HepG2 (cell line): ENCODE measurements at regions not wholly inside any gene's neighbourhood (a gene's known extent, or its start where the extent isn't known, plus 50 kb on each side); places are given as distances from the start of the nearest gene placed in this dataset.

Experiments used
- AKAP8 ChIP-seq: sonication (generic); formaldehyde crosslinking; IDR thresholded peaks from 2 replicates; pipeline ENCODE4 v1.5.1; 2020; ENCODE audit warnings: mild to moderate bottlenecking, missing genetic modification reagents
- CCAR2 ChIP-seq: fragments of 200-400 bp; formaldehyde crosslinking; optimal IDR thresholded peaks from 2 replicates; pipeline ENCODE3; 2018; ENCODE audit warnings: low read depth, mild to moderate bottlenecking, low read length, moderate library complexity
- POLR2A ChIP-seq, 2 experiments: IDR thresholded peaks; 2 replicates each; pipeline ENCODE4 v1.6.1; 2011; ENCODE audit warnings: low read depth in 2 of 2, low read length in 2 of 2, mild to moderate bottlenecking in 1 of 2, moderate library complexity in 1 of 2; ENCODE audit not compliant: insufficient read depth in 1 of 2
- POLR2AphosphoS5 ChIP-seq: IDR thresholded peaks from 2 replicates; pipeline ENCODE4 v1.6.1; 2012; ENCODE audit warnings: low read depth, low read length
- RELA ChIP-seq: sonication (generic); formaldehyde crosslinking; IDR thresholded peaks from 2 replicates; pipeline ENCODE4 v1.4.0; 2020; ENCODE audit warnings: missing genetic modification reagents
- SRF ChIP-seq: IDR thresholded peaks from 2 replicates; pipeline ENCODE4 v1.6.1; 2011; ENCODE audit warnings: mild to moderate bottlenecking, low read depth, low read length, moderate library complexity
- ZBTB7A ChIP-seq: sonication (generic); formaldehyde crosslinking; IDR thresholded peaks from 2 replicates; pipeline ENCODE4 v1.8.0; 2022; ENCODE audit warnings: mild to moderate bottlenecking, missing genetic modification reagents
- ZFP36 ChIP-seq: fragments of 150-350 bp; IDR thresholded peaks from 2 replicates; pipeline ENCODE4 v1.6.1; 2018; ENCODE audit warnings: borderline replicate concordance, low read length, low read depth; ENCODE audit not compliant: partially characterized antibody
- ZNF101 ChIP-seq: sonication (generic); formaldehyde crosslinking; IDR thresholded peaks from 2 replicates; pipeline ENCODE4 v1.4.0; 2020; ENCODE audit warnings: mild to moderate bottlenecking, low read depth, missing genetic modification reagents, borderline replicate concordance
- TF ChIP-seq, protein P1 (sequence below): sonication (generic); formaldehyde crosslinking; IDR thresholded peaks from 2 replicates; pipeline ENCODE4 v1.5.0; 2020; ENCODE audit warnings: mild to moderate bottlenecking, missing genetic modification reagents, moderate library complexity
- TF ChIP-seq, protein P2 (sequence below): IDR thresholded peaks from 2 replicates; pipeline ENCODE4 v1.6.1; 2016; ENCODE audit warnings: low read depth, control low read depth
- TF ChIP-seq, protein P3 (sequence below): IDR thresholded peaks from 2 replicates; pipeline ENCODE4 v1.6.1; 2012; ENCODE audit warnings: low read depth, low read length, improper control_type of control experiment

DNA sequence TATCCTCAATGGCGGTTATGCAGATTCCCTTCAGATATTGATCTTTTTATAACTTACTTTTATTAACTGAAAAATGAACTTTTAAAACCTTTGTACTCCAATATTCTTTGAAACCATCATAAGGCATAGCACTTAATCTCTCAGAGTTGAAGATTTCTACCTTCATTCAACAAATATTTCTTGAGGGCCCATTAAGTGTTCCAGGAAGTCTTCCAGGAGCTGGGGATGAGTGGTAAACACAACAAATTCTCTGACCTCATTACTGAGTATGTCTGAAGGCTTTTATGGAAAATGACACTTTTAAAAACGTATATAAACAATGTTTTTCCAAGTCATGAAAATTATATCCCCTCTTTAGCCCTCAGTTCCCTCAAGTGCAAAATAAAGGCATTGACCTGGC lies 575.3 kb upstream of the IL12A start:
- TF ChIP-seq, protein P1, sequence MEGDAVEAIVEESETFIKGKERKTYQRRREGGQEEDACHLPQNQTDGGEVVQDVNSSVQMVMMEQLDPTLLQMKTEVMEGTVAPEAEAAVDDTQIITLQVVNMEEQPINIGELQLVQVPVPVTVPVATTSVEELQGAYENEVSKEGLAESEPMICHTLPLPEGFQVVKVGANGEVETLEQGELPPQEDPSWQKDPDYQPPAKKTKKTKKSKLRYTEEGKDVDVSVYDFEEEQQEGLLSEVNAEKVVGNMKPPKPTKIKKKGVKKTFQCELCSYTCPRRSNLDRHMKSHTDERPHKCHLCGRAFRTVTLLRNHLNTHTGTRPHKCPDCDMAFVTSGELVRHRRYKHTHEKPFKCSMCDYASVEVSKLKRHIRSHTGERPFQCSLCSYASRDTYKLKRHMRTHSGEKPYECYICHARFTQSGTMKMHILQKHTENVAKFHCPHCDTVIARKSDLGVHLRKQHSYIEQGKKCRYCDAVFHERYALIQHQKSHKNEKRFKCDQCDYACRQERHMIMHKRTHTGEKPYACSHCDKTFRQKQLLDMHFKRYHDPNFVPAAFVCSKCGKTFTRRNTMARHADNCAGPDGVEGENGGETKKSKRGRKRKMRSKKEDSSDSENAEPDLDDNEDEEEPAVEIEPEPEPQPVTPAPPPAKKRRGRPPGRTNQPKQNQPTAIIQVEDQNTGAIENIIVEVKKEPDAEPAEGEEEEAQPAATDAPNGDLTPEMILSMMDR (CRISPR knock-in tag) = no peak
- TF ChIP-seq CCAR2 = no peak
- TF ChIP-seq ZNF101 (CRISPR knock-in tag) = no peak
- TF ChIP-seq ZBTB7A (CRISPR knock-in tag) = no peak
- no peak for TF ChIP-seq ZFP36
- TF ChIP-seq AKAP8 (CRISPR knock-in tag) = no peak
- TF ChIP-seq, protein P2, sequence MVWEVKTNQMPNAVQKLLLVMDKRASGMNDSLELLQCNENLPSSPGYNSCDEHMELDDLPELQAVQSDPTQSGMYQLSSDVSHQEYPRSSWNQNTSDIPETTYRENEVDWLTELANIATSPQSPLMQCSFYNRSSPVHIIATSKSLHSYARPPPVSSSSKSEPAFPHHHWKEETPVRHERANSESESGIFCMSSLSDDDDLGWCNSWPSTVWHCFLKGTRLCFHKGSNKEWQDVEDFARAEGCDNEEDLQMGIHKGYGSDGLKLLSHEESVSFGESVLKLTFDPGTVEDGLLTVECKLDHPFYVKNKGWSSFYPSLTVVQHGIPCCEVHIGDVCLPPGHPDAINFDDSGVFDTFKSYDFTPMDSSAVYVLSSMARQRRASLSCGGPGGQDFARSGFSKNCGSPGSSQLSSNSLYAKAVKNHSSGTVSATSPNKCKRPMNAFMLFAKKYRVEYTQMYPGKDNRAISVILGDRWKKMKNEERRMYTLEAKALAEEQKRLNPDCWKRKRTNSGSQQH (CRISPR knock-in tag) = no peak
- no peak for TF ChIP-seq POLR2AphosphoS5
- no peak for TF ChIP-seq RELA (CRISPR knock-in tag)
- no peak for TF ChIP-seq SRF
- TF ChIP-seq, protein P3, sequence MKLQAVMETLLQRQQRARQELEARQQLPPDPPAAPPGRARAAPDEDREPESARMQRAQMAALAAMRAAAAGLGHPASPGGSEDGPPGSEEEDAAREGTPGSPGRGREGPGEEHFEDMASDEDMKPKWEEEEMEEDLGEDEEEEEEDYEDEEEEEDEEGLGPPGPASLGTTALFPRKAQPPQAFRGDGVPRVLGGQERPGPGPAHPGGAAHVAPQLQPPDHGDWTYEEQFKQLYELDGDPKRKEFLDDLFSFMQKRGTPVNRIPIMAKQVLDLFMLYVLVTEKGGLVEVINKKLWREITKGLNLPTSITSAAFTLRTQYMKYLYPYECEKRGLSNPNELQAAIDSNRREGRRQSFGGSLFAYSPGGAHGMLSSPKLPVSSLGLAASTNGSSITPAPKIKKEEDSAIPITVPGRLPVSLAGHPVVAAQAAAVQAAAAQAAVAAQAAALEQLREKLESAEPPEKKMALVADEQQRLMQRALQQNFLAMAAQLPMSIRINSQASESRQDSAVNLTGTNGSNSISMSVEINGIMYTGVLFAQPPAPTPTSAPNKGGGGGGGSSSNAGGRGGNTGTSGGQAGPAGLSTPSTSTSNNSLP = no peak
- no peak for TF ChIP-seq POLR2A (IDR thresholded peaks at IDR 0.05; ENCODE audit: insufficient read depth in 1 of 2, low read depth in 2 of 2, low read length in 2 of 2)
